Osteoblast (primary cell): ENCODE measurements at regions not wholly inside any gene's neighbourhood (a gene's known extent, or its start where the extent isn't known, plus 50 kb on each side); places are given as distances from the start of the nearest gene placed in this dataset.

Source experiments
- DNase-seq: peaks from one replicate; pipeline ENCODE4 v3.0.0; 2011; ENCODE audit warnings: low spot score, mixed read lengths; ENCODE audit not compliant: insufficient read length; ENCODE audit errors: missing footprints
- H2AFZ ChIP-seq: 2 replicates; pipeline ENCODE4 v1.6.0; 2011; ENCODE audit warnings: mild to moderate bottlenecking, low read length
- H3K27ac ChIP-seq: 2 replicates; pipeline ENCODE4 v1.5.1; 2011; ENCODE audit warnings: mild to moderate bottlenecking, low read depth, low read length, moderate library complexity
- H3K27me3 ChIP-seq: 2 replicates; pipeline ENCODE4 v1.6.0; 2012; ENCODE audit warnings: mild to moderate bottlenecking, control low read depth, inconsistent platforms, low read length, moderate library complexity; ENCODE audit not compliant: insufficient read depth
- H3K36me3 ChIP-seq: 2 replicates; pipeline ENCODE4 v1.5.1; 2011; ENCODE audit warnings: mild to moderate bottlenecking, low read length, control low read depth, moderate library complexity; ENCODE audit not compliant: insufficient read depth
- H3K4me1 ChIP-seq: 2 replicates; pipeline ENCODE4 v1.5.1; 2011; ENCODE audit warnings: mild to moderate bottlenecking, low read length, control low read depth, moderate library complexity; ENCODE audit not compliant: insufficient read depth
- H3K4me2 ChIP-seq: 2 replicates; pipeline ENCODE4 v1.6.0; 2011; ENCODE audit warnings: mild to moderate bottlenecking, low read length; ENCODE audit not compliant: insufficient read depth
- H3K4me3 ChIP-seq: fragments of 200-600 bp; sonication (generic); 3 replicates; pipeline ENCODE4 v1.5.1; 2012; ENCODE audit warnings: mild to moderate bottlenecking, low read length, inconsistent platforms; ENCODE audit not compliant: insufficient read depth
- H3K79me2 ChIP-seq: 2 replicates; pipeline ENCODE4 v1.6.0; 2012; ENCODE audit warnings: mild to moderate bottlenecking, low read length, control low read depth, inconsistent platforms; ENCODE audit not compliant: insufficient read depth
- H3K9me3 ChIP-seq: 2 replicates; pipeline ENCODE4 v1.5.1; 2011; ENCODE audit warnings: low read depth, low read length, control low read depth
- H4K20me1 ChIP-seq: 2 replicates; pipeline ENCODE4 v1.6.0; 2012; ENCODE audit warnings: mild to moderate bottlenecking, low read length, control low read depth; ENCODE audit not compliant: insufficient read depth
- CTCF ChIP-seq: IDR thresholded peaks from 2 replicates; pipeline ENCODE4 v1.5.1; 2011; ENCODE audit warnings: mild to moderate bottlenecking, low read depth, low read length, moderate library complexity; ENCODE audit errors: extremely low read depth

GRCh38 chr16:10242916-10243315 lies 60.7 kb upstream of the GRIN2A start:
- no peaks in the 10 kb centered on the region for H3K79me2 ChIP-seq
- no peaks in the 10 kb centered on the region for H3K4me1 ChIP-seq
- no peaks in the 10 kb centered on the region for H4K20me1 ChIP-seq
- TF ChIP-seq CTCF: no peak
- no peaks in the 10 kb centered on the region for H3K36me3 ChIP-seq
- H3K4me3 ChIP-seq: no peak overlapping the region
- H3K4me2 ChIP-seq: no peak overlapping the region
- no peak overlapping the region for H3K27ac ChIP-seq
- DNase-seq: no peak
- no peaks in the 10 kb centered on the region for H3K9me3 ChIP-seq
- no peak overlapping the region for H2AFZ ChIP-seq
- H3K27me3 ChIP-seq: no peaks in the 10 kb centered on the region

GRCh38 chr16:10245002-10245401 lies 62.8 kb upstream of the GRIN2A start:
- Histone ChIP-seq H3K79me2 (no peaks in the 10 kb centered on the region), H2AFZ (no peak overlapping the region), H3K36me3 (no peaks in the 10 kb centered on the region), H3K4me3 (no peak overlapping the region), H4K20me1 (no peaks in the 10 kb centered on the region), H3K4me1 (no peaks in the 10 kb centered on the region), H3K9me3 (no peaks in the 10 kb centered on the region), H3K27me3 (no peaks in the 10 kb centered on the region), H3K4me2 (no peak overlapping the region), H3K27ac (no peak overlapping the region)
- DNase-seq: no peak
- TF ChIP-seq CTCF: no peak

GRCh38 chr16:10250137-10250828 lies 68.1 kb upstream of the GRIN2A start:
- H3K4me2 ChIP-seq: no peak overlapping the region
- H3K9me3 ChIP-seq: no peaks in the 10 kb centered on the region
- no peaks in the 10 kb centered on the region for H3K4me1 ChIP-seq
- H3K4me3 ChIP-seq: no peak overlapping the region
- no peaks in the 10 kb centered on the region for H3K36me3 ChIP-seq
- no peak for TF ChIP-seq CTCF
- DNase-seq: no peak
- H4K20me1 ChIP-seq: no peaks in the 10 kb centered on the region
- H3K79me2 ChIP-seq: no peaks in the 10 kb centered on the region
- H3K27ac ChIP-seq: no peak overlapping the region
- H2AFZ ChIP-seq: no peak overlapping the region
- H3K27me3 ChIP-seq: no peaks in the 10 kb centered on the region

GRCh38 chr16:10252155-10252554 lies 69.9 kb upstream of the GRIN2A start:
- H3K79me2 ChIP-seq: no peaks in the 10 kb centered on the region
- H3K4me3 ChIP-seq: no peak overlapping the region
- H4K20me1 ChIP-seq: no peaks in the 10 kb centered on the region
- H3K27me3 ChIP-seq: no peaks in the 10 kb centered on the region
- TF ChIP-seq CTCF: no peak
- no peak overlapping the region for H2AFZ ChIP-seq
- no peak for DNase-seq
- no peak overlapping the region for H3K4me2 ChIP-seq
- peaks cover 3% of the 10 kb centered on the region for H3K4me1 ChIP-seq
- no peaks in the 10 kb centered on the region for H3K9me3 ChIP-seq
- no peaks in the 10 kb centered on the region for H3K36me3 ChIP-seq
- no peak overlapping the region for H3K27ac ChIP-seq
